Motor neuron (in vitro differentiated cells): ENCODE measurements at regions not wholly inside any gene's neighbourhood (a gene's known extent, or its start where the extent isn't known, plus 50 kb on each side); places are given as distances from the start of the nearest gene placed in this dataset.

ENCODE experiments used
- ATAC-seq, 8 experiments: fragments of 200-7000 bp; cut with Tn5 transposase; replicated peaks in 6 of 8; 2 replicates each; pipeline ENCODE4 v1.8.0; 2021; ENCODE audit warnings: mild to moderate bottlenecking in 8 of 8, moderate library complexity in 8 of 8
- H3K27ac ChIP-seq, 2 donors: fragments of 250-450 bp; sonication (Bioruptor Pico); 2 replicates each; pipeline ENCODE4 v1.9.0; 2021; ENCODE audit warnings: antibody characterized with exemption in 2 of 2, mild to moderate bottlenecking in 2 of 2, moderate library complexity in 1 of 2
- H3K4me1 ChIP-seq, 2 donors: fragments of 250-450 bp; sonication (Bioruptor Pico); replicated peaks in 1 of 2; 2 replicates each; pipeline ENCODE4 v1.6.1; 2021; ENCODE audit warnings: antibody characterized with exemption in 2 of 2, mild to moderate bottlenecking in 2 of 2, moderate library complexity in 1 of 2
- H3K4me3 ChIP-seq, 5 donors: fragments of 250-450 bp; sonication (Bioruptor Pico); 2 replicates each; pipeline ENCODE4 v1.9.0; 2021; ENCODE audit warnings: antibody characterized with exemption in 5 of 5, mild to moderate bottlenecking in 5 of 5, moderate library complexity in 4 of 5
- WGBS, 10 experiments: fragments of 450-650 bp; shearing (Covaris generic); methylation state at CpG; one replicate each; pipeline ENCODE4 v1.0.0; 2022; 5-methylcytosine and 5-hydroxymethylcytosine counted together
- in situ Hi-C, 9 experiments: fragments of 400-800 bp; cut with MboI; loops; one replicate each; pipeline ENCODE4 v1.15.0; 2021; ENCODE audit warnings: low sequenced_read_pairs in 9 of 9, low pct_unique_long_range_greater_than_20kb in 2 of 9; ENCODE audit not compliant: unreplicated experiment in 9 of 9

DNA sequence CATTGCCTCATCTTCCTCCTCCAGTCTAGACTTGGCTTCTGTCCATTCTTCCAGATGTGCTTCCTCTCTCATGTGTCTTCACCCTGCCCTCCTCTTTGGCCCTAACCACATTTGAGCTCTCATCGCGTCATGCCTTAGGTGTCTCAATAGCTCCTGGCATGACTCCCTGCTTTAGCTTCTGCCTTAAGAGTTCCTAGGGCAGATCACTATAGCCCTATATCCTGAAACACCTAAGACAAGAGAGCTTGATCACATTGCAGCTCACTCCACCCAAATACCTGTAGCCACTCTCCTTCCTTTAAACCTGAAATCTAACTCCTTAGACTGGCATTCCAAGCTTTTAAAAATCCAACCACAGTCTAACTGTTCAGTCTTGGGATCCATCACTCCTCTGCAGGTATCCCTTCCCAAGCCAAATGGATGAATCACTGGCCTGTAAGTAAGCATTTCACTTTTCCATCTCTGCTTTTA lies 69.0 kb upstream of the STXBP5 start:
- WGBS, 10 experiments = 0 to 100% (median 60%) methylated on average over 2 of the region's 2 CpGs; no CpG with 5 or more reads in 3 of the 10 experiments
- no peak overlapping the region for H3K27ac ChIP-seq
- in situ Hi-C loops = no loop called here
- H3K4me1 ChIP-seq = peaks cover 7 to 16% of the 10 kb centered on the region in 2 donors
- no peak overlapping the region for H3K4me3 ChIP-seq
- peak in 3 of 8 experiments; percentile 14 to 40 (median 14) for ATAC-seq

DNA sequence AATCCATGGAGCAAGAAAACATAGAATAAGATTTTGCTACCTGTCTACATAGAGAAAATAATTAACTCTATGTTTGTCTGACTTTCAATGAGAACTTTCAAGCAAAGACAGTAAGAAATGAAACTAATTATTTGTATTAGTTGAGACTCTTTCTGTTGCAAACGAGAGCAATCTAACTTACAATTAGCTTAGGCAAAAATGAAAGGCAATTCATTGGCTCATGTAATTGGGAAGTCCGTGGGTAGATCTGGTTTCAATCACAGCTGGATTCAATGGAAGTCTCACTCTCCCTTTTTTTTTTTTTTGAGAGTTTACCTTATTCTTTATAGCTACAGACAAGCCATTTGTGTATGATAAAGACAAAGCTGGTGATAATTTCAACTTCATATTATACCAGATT lies 68.2 kb upstream of the STXBP5 start:
- peaks cover 7 to 11% of the 10 kb centered on the region in 2 donors for H3K4me1 ChIP-seq
- no peak for ATAC-seq
- in situ Hi-C loops = no loop called here
- H3K27ac ChIP-seq = no peak overlapping the region
- 0 to 54% (median 27%) methylated on average over 1 to 2 of the region's 2 CpGs for WGBS, 10 experiments
- H3K4me3 ChIP-seq = no peak overlapping the region

DNA sequence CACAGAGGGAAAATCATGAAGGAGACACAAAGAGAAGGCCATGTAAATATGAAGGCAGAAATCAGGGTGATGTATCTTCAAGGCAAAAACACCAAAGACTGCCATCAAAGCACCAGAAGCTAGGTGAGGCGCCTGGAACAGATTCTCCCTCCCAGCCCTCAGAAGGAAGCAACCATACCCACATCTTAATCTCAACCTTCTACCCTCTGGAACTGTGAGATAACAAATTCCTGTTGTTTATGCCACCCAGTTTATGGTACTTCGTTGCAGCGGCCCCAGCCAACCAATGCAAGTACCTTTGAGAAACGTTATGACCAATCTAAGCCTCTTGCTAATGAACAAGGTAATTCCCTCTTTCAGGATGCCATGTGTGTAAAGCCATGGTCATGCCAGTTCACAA lies 66.2 kb upstream of the STXBP5 start:
- no peak for ATAC-seq
- in situ Hi-C loops = no loop called here
- H3K27ac ChIP-seq = no peak overlapping the region
- H3K4me3 ChIP-seq = no peak overlapping the region
- WGBS, 10 experiments = 63 to 100% (median 94%) methylated on average over 1 to 4 of the region's 4 CpGs; no CpG with 5 or more reads in 5 of the 10 experiments
- H3K4me1 ChIP-seq = peaks cover 0 to 8% of the 10 kb centered on the region in 2 donors

- Histone ChIP-seq H3K27ac (no peak overlapping the region), H3K4me1 (peaks cover 0 to 8% of the 10 kb centered on the region in 2 donors), H3K4me3 (no peak overlapping the region)
- in situ Hi-C loops = no loop called here
- no peak for ATAC-seq
- WGBS, 10 experiments = 29 to 100% (median 89%) methylated on average over 1 to 3 of the region's 3 CpGs; no CpG with 5 or more reads in 2 of the 10 experiments
These were observed 65.4 kb upstream of the STXBP5 start for GRCh38 chr6:147138835-147139234.

GRCh38 chr6:147141711-147142308 lies 62.4 kb upstream of the STXBP5 start:
- Histone ChIP-seq H3K4me1 (peaks cover 0 to 8% of the 10 kb centered on the region in 2 donors), H3K27ac (peak overlapping the region in 1 of 2 donors; percentile 21), H3K4me3 (no peak overlapping the region)
- ATAC-seq = peak; percentile 90 to 100 (median 100)
- 83 to 100% (median 100%) methylated on average over 1 of the region's 1 CpG; no CpG with 5 or more reads in 5 of the 10 experiments for WGBS, 10 experiments
- in situ Hi-C loops = no loop called here

GRCh38 chr6:147142684-147143245 lies 61.5 kb upstream of the STXBP5 start:
- in situ Hi-C loops = no loop called here
- no peak overlapping the region for H3K27ac ChIP-seq
- H3K4me3 ChIP-seq = no peak overlapping the region
- H3K4me1 ChIP-seq = peaks cover 0 to 8% of the 10 kb centered on the region in 2 donors
- WGBS, 10 experiments = 48 to 100% (median 87%) methylated on average over 1 to 3 of the region's 3 CpGs; no CpG with 5 or more reads in 1 of the 10 experiments
- ATAC-seq = no peak

- in situ Hi-C loops = no loop called here
- no peak for ATAC-seq
- Histone ChIP-seq H3K27ac (no peak overlapping the region), H3K4me3 (no peak overlapping the region), H3K4me1 (no peaks in the 10 kb centered on the region)
- 58 to 94% (median 83%) methylated on average over 2 to 4 of the region's 4 CpGs for WGBS, 10 experiments
These were observed 55.1 kb upstream of the STXBP5 start for GRCh38 chr6:147149092-147149491.

DNA sequence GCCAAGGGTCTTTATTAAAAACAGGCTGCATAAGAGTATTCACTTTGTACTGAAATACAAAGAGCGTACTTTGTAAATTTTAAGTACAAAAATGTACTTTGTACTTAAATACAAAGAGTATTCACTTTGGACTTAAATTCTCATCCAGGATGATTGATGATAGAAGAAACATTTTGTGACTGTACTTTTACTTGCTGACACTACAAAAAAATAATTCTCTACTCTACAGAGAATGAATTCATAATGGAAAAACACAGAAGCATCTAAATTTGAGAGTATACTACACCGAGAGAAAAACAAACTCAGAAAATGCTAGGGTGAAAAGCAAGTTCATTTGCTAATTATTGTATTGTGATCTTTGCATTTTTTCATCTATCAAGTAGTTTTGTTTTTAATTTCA lies 54.4 kb upstream of the STXBP5 start:
- WGBS, 10 experiments = 69 to 100% (median 94%) methylated on average over 1 to 2 of the region's 2 CpGs
- Histone ChIP-seq H3K4me1 (no peaks in the 10 kb centered on the region), H3K4me3 (no peak overlapping the region), H3K27ac (no peak overlapping the region)
- no peak for ATAC-seq
- in situ Hi-C loops = no loop called here

DNA sequence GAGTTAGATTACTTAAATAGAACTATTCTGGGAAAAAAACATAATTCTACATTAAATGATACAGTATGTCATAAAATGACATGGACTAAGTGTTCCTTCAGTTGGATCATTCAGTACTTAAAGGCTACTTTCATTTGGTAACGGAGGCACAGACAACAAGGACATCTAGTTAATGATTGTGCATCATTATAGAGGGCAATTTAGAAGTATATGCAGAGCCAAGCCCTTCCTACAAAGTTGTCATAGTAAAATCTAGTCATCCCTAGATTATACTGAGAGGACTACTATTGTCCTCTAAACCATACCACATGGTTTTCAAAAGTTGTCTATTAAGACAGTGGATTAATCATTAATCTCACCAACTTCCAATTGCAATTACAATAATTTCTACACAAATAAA lies 53.9 kb upstream of the STXBP5 start:
- WGBS, 10 experiments = 33 to 100% (median 67%) methylated on average over 1 of the region's 1 CpG; no CpG with 5 or more reads in 1 of the 10 experiments
- no peak overlapping the region for H3K4me3 ChIP-seq
- ATAC-seq = no peak
- H3K4me1 ChIP-seq = no peaks in the 10 kb centered on the region
- in situ Hi-C loops = no loop called here
- no peak overlapping the region for H3K27ac ChIP-seq
